ENCODE measurements at regions not wholly inside any gene's neighbourhood (a gene's known extent, or its start where the extent isn't known, plus 50 kb on each side); places are given as distances from the start of the nearest gene placed in this dataset.

DNA sequence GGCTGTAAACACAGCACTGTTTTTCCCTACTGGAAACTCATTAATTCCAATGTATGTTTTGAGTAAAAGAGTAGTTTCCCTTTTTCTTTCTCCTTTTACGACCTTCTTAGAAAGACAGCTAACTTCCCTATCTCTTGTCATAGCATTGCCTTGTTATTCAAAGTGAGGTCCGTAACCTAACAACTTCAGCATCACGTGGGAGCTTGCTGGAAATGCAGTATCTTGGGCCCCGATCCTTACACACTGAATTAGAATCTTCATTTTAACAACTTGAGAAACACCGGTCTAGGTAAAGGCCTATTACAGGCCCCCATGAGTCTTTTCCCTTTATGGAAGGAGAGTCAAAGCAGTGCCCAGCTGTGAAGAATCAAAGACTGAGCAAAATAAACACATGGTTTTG is 230.7 kb upstream of the PRKD1 start:
- no peak for TF ChIP-seq SUZ12 (IDR thresholded peaks at IDR 0.05; ENCODE audit: extremely low read depth, insufficient read depth, insufficient read length)
- no peak for TF ChIP-seq ZNF274 (IDR thresholded peaks at IDR 0.05; ENCODE audit: low read depth, low read length)
- TF ChIP-seq YY1 (IDR thresholded peaks at IDR 0.05; ENCODE audit: insufficient read depth, insufficient read length) = no peak

Data from NT2/D1 (cell line).